ENCODE measurements at regions not wholly inside any gene's neighbourhood (a gene's known extent, or its start where the extent isn't known, plus 50 kb on each side); places are given as distances from the start of the nearest gene placed in this dataset.

- no peak for TF ChIP-seq EZH2 (IDR thresholded peaks at IDR 0.05)
- TF ChIP-seq, protein P1, sequence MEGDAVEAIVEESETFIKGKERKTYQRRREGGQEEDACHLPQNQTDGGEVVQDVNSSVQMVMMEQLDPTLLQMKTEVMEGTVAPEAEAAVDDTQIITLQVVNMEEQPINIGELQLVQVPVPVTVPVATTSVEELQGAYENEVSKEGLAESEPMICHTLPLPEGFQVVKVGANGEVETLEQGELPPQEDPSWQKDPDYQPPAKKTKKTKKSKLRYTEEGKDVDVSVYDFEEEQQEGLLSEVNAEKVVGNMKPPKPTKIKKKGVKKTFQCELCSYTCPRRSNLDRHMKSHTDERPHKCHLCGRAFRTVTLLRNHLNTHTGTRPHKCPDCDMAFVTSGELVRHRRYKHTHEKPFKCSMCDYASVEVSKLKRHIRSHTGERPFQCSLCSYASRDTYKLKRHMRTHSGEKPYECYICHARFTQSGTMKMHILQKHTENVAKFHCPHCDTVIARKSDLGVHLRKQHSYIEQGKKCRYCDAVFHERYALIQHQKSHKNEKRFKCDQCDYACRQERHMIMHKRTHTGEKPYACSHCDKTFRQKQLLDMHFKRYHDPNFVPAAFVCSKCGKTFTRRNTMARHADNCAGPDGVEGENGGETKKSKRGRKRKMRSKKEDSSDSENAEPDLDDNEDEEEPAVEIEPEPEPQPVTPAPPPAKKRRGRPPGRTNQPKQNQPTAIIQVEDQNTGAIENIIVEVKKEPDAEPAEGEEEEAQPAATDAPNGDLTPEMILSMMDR (IDR thresholded peaks at IDR 0.05), result no peak
These were observed 116.2 kb upstream of the MMS22L start for GRCh38 chr6:97399208-97399607.

Measured in neural progenitor cell (in vitro differentiated cells).